Left hindlimb (tissue), 1 donor: ENCODE measurements at regions not wholly inside any gene's neighbourhood (a gene's known extent, or its start where the extent isn't known, plus 50 kb on each side); places are given as distances from the start of the nearest gene placed in this dataset.

ENCODE experiments used
- DNase-seq: peaks from one replicate; pipeline ENCODE4 v3.0.0-alpha.2; 2018

DNA sequence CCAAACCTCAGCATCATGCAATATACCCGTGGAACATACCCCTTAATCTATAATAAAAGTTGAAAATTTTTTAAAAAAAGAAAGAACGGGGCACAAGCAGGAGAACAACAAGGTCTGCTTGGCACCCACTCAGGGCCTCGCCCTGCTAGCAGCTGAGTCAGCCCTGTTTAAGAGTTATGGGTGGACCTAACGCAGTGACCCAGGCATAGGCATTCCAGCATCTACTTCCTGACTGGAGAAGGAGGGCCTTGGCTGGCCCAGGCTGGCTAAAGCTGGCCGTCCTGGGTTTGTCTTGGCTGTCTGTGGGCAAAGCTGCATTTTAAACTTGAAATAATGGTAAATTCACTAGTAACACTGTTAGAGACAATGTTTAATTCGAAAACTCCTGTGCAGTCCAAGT, 236.7 kb upstream of the PGRMC2 start:
- DNase-seq, result no peak

DNA sequence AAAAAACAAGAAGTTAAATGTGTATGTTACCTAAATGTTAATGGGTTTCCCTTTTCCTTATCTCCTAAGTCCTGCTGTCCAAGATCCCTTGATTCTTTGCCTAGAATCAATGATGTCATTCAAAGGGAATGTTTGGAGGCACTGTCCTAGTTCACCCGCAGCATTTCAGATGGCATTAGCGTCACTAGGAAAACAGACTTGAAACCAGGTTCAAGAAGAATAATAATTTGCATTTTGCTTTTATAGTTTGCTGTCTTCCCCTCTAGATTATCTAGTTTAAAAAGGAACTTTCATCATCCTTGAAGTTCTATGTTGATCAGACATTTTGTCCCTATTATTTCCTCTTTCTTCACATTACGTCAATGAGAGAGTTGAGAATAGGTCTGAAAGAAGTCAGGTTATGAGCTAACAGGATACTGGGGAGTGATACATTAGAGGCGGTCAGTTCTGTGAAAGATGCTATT, 234.1 kb upstream of the PGRMC2 start:
- no peak for DNase-seq

- DNase-seq, result no peak
These were observed 233.5 kb upstream of the PGRMC2 start for GRCh38 chr4:128521156-128521555.

DNA sequence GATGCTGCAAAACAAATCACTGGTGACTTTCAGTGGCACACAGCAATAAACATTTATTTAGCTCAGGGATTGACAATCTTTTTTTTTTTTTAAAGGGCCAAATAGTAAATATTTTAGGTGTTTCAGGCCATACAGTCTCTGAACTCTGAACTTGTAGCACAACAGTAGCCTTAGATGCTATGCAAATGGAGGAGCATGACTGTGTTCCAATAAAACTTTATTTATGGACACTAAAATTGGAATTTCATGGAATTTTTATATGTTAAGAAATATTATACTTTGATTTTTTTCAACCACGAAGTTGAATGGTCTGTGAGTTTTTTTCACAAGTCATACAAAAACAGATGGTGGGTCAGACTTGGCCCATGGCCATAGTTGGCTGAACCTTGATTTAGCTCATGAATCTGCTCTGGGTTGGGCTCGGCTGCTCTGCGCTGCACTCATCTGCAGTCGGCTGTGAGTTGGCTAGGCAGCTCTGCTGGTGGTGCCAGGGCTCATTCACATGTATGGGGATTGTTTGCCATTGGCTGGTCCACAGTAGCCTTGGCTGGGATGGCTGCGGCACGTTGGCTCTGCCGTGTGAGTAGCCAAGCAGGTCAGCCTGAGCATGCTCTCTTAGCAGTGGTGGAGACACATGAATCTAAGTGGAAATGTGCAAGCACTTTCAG, 231.7 kb upstream of the PGRMC2 start:
- peak; percentile 70 for DNase-seq

- peak; percentile 52 for DNase-seq
These were observed 230.3 kb upstream of the PGRMC2 start for GRCh38 chr4:128517739-128518510.

DNA sequence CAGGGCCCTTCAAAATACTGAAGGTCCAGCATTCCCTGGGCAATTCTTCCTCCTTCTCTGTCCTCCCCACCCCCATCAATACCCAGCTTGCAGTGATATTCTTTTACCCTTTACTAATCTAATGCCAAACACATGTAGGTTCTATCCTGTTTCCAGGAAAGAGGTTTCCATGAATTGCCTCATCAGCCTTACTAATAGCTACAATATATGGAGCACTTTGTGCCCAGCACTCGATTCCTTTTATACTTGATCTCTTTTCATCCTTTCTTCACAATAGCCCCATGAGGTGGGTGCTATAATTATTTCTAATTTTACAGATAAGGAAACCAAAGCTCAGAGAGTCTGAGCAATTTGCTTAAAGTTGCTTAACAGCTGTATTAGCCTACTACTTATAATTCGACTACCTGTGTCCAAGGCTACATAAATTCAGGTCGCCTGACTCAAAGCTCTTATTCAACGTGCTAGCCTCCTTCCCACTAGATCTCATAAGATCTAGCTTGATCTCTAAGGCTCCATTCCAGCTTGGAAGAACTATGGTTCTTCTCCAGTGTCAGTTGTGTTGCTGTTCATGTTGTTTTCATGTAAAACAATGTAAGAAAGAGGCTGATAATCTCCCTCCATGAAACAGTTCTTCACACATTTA, 229.6 kb upstream of the PGRMC2 start:
- no peak for DNase-seq

- no peak for DNase-seq
These were observed 228.8 kb upstream of the PGRMC2 start for GRCh38 chr4:128516301-128516969.

GRCh38 chr4:128513664-128514484, 226.3 kb upstream of the PGRMC2 start:
- DNase-seq, result no peak

DNA sequence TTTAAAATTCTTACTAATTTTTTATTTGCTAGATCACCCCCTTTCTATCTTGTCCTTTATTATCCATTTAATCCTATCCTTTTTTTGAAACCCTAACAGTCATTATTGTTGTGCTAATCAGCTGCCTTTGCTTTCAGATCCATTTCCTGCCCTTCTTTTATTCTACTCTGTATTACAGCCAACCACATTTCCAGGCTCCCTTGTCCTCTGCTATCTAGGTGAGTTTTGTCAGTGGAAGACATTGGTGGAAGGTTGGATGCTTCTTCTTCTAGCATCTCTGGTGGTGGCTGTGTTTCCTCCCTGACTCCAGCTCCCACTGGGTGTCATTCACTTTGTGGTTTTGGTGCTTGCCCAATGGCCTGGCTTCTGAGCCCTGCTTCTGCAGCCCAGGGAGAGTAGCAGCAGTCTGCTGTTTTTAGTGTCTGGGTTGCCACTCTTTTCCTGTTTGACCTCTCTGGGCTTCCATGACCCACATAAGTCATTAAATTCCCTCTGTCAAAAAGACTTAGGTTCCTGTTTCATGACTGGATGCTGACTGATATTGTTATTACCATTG, 225.2 kb upstream of the PGRMC2 start:
- DNase-seq, result no peak

DNA sequence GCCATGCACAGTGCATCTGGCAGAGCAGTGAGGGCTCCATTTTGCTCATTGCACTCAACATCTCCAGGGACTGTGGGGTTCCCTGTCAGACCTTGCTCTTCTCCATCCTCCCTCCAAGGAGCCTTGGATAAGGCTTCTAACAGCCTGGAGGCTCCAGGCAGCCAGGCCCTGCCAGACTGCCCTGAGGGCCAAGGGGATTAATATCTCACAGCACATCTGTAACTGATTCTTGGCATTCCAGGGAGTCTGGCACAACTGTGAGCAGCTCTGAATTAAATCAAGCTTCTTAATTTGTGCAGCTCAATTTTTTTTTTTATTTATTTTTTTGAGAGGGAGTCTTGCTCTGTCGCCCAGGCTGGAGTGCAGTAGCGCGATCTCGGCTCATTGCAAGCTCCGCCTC, 224.5 kb upstream of the PGRMC2 start:
- DNase-seq, result no peak

GRCh38 chr4:128510850-128511249, 223.2 kb upstream of the PGRMC2 start:
- no peak for DNase-seq

- no peak for DNase-seq
These were observed 215.4 kb upstream of the PGRMC2 start for GRCh38 chr4:128502818-128503527.

DNA sequence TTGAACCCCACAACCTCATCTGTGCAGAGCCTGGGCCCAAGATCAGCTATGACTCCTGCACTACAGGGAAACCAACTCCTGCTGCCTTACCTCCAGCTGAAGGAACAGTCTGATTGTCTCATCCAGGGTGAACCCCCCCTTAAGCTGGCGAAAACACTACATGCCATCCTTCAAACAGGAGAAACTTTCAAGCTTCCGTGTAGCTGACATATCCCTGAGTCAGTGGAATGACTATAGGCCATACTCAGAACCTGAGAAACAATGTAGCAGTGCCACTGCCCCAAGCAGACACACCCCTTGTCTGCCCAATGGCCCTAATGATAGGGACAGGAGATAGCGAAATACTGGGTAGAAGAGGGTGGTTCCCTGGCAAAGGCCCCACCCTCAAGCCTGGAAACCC, 213.6 kb upstream of the PGRMC2 start:
- no peak for DNase-seq

DNA sequence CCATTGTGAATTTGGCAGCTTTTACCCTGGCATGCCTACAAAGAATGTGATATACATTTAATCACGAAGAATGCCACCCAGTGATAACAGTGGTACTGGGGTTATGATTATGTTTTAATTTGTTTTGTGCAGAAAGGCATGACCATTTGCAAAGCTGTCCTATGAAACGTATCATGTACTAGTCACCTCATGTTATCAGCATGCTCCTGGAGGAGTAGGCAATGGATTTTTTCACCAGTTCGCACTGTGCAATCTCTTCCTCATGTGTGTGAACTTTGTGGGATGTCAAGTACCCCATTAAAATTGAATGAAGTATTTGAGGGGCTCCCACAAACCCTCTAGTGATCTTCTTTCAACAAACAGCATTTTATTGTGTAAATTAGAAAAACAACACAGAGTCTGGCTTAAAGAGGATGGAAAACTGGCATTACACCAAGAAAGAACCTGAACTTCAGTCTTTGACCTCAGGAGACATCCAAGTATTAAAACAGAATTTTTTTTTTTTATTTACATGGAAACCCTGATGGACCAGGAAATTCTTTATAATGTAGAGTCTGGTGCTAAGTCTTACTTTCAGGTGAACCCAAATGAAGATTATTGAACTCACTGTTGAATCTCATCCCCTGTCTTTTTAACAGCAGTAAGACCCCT, 200.6 kb upstream of the PGRMC2 start:
- DNase-seq, result no peak

DNA sequence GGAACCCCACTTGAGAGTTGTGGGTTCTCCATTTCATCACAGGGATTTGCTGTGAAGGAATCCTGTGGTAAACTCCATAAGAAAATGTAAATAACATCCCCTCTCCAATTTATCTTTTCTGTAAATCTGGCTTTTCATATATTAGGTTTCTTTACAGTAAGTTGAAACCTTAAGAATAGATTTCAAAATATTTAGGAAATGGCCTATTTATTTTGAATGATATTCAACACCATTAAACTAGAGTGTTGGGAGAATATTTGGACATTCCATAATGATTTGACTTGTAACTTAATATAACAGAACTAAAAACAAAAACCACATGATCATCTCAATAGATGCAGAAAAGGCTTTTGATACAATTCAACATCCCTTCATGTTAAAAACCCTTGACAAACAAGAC, 197.3 kb upstream of the PGRMC2 start:
- no peak for DNase-seq

DNA sequence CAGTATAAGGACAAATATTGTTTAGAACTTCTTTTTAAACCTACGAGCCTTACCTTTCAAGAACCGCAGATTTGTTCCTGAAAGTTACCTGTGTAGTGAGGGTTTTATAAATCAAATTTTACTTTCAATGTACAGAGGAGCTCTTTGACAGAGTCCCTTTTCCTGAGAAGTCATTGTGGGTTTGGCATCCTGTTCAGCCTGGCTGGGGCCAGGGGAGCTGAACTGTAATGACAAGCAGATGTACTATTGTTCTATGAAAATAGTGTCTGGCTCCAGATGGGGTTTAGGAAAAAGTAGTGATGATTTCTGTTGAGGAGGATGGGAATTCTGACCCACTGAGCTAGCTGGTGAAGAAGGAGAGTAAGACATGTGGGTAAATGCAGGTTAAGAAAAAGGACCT, 196.2 kb upstream of the PGRMC2 start:
- peak; percentile 59 for DNase-seq

DNA sequence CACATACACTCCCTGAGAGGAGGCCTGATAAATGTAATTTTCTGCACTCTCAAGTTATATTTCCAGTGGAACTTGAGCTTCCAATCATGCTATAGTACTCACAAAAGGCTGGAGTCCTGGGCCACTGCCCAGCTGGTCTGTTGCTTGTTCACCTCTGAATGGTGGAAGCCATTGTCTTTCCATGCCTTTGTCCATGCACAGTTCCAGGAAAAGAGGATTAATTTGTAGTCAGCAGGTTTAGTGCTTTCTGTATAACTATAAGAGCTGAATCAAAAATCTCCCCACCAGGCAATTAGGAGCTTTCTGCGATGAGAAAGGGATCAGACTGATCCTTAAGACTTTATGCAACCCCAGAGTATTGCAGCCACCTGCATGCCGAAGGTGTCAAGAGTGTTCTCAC, 195.4 kb upstream of the PGRMC2 start:
- DNase-seq, result peak; percentile 41

GRCh38 chr4:128481752-128482480, 194.3 kb upstream of the PGRMC2 start:
- no peak for DNase-seq

DNA sequence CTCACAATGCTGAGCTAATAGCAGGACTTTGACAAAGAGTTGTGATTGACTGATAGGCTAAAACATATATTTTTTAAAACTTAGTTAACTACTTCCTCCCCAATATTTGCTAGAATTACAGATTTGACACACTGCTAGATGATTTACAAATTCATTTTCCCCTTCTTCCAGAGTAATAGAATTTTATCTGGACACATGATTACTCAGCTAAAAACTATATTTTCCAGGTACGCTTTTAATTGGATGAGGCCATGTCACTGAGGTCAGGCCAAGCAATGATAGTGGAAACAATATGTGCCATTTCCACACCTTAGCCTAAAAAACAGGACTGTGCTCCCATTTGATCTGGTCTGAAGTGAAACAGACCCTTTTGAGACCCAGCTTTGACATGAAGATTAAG, 193.3 kb upstream of the PGRMC2 start:
- no peak for DNase-seq

DNA sequence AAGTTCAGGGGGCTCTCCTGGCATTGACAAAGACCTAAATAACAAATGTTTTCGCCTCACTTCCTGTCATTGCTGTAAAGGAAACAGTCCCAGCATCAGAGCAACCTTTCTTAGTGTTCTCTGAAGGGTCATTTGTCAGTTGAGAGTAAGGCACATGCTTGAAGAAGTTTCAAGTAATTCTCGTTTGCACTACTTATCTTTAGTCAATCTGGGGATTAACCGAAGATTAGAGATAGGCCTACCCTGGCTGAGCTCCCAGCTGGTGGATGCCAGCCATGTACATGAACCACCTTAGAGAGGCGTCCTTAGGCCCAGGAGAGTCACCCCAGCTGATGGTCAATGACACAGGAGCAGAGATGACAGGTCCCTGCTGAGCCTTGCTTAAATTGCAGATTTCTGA, 189.9 kb upstream of the PGRMC2 start:
- DNase-seq, result no peak
